Effector memory CD4-positive, alpha-beta T cell (primary cell): ENCODE measurements at regions not wholly inside any gene's neighbourhood (a gene's known extent, or its start where the extent isn't known, plus 50 kb on each side); places are given as distances from the start of the nearest gene placed in this dataset.
"Not testable (repeated sequence)": the region's sequence is repeated elsewhere in the genome, so short reads cannot be mapped to it uniquely, and the experiment has no call there.

Experiments
- DNase-seq, 3 donors: peaks; one replicate each; pipeline ENCODE4 v3.0.0-alpha.2; 2020
- H3K27ac ChIP-seq: 2 replicates; pipeline ENCODE4 v1.7.0; 2013; ENCODE audit warnings: mild to moderate bottlenecking, low read length, moderate library complexity; ENCODE audit not compliant: insufficient read depth, poor library complexity, severe bottlenecking
- H3K27me3 ChIP-seq: replicated peaks from 2 replicates; pipeline ENCODE4 v1.7.0; 2013; ENCODE audit warnings: mild to moderate bottlenecking, low read length; ENCODE audit not compliant: insufficient read depth, control insufficient read depth, poor library complexity, severe bottlenecking
- H3K36me3 ChIP-seq: 2 replicates; pipeline ENCODE4 v1.7.0; 2013; ENCODE audit warnings: mild to moderate bottlenecking, low read length, moderate library complexity; ENCODE audit not compliant: control insufficient read depth, insufficient read depth
- H3K4me1 ChIP-seq: 2 replicates; pipeline ENCODE4 v1.7.0; 2013; ENCODE audit warnings: low read length, mild to moderate bottlenecking; ENCODE audit not compliant: control insufficient read depth, insufficient read depth, poor library complexity, severe bottlenecking
- H3K4me3 ChIP-seq: 2 replicates; pipeline ENCODE4 v1.7.0; 2013; ENCODE audit warnings: low read length, low read depth, mild to moderate bottlenecking; ENCODE audit not compliant: insufficient read depth, poor library complexity, severe bottlenecking
- H3K9me3 ChIP-seq: 2 replicates; pipeline ENCODE4 v1.7.0; 2013; ENCODE audit warnings: mild to moderate bottlenecking, low read length, moderate library complexity; ENCODE audit not compliant: control insufficient read depth

DNA sequence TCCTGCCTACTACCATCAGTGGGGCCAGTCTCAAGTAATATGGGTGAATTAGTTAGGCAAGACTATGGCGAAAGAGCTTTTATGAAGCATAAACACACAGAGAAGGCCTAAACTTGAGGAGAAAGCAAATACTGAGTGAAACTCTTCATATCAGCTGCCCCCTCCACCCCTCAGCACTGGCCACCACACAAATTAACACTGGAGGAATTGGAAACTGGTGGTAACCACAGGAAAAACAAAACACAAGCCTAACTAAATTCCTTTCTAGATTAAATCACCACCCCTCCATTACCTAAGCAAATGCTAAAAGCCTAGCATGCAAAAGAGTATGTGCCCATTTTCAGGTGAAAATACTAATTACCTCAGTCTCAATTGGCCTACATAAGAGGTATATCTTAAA is 774.7 kb upstream of the NECTIN3 start:
- Histone ChIP-seq H3K4me3 (no peak overlapping the region), H3K9me3 (no peaks in the 10 kb centered on the region), H3K27ac (no peak overlapping the region), H3K36me3 (no peaks in the 10 kb centered on the region), H3K4me1 (no peaks in the 10 kb centered on the region), H3K27me3 (no peaks in the 10 kb centered on the region)
- DNase-seq = no peak

DNA sequence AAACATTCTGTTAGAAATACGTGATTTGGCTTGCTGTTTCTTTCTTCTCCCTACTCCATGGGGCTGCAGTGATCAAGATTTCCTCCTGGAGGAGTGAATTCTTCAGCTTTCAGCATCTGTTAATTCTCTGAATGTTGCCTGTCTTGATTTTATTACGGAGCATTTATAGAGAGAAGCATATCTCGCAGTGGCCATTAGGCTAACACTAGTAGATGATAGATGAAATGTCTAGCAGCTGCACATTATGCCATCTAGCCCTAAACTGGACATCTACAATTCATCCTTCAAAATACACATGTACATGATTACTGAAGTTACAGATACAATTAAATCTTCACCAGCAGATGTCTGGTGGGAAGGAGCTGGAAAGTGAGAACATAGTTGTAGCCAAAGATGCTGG is 769.8 kb upstream of the NECTIN3 start:
- no peak for DNase-seq
- no peak overlapping the region for H3K4me3 ChIP-seq
- no peaks in the 10 kb centered on the region for H3K4me1 ChIP-seq
- H3K9me3 ChIP-seq = no peaks in the 10 kb centered on the region
- H3K27ac ChIP-seq = no peak overlapping the region
- H3K36me3 ChIP-seq = no peaks in the 10 kb centered on the region
- H3K27me3 ChIP-seq = no peaks in the 10 kb centered on the region

DNA sequence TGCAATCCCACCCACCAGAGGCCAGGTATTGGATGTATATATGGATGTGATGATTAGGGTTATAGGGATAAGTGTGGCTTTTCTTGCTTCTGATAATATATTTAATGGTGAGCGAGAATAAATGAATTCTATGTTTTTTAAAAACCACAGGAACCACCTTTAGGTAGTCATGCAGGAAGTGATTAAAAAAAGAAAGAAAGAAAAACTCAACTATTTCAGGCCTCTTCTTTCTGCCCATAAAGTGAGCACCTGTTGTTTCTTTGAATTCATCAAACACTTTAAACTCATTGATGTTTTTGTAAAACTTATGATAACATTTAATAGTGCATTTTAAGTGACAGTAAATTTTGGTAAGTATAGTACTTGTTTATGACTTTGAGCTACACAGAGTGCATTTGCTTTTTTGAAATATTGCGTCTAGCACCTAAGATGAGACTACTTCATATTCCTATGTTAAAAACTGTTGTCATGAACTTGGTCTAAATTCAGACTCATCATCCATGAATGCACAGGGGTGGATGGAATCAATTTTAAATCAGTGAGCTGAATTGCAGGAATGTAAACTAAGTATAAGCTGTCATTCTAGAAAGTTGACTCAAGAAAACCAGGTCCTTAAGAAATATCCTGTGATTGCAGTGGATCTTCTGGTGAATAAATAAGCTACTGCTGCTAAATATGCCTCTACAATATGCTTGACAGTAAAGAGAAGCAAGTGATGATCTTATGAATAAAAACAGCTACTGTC is 764.4 kb upstream of the NECTIN3 start:
- H3K9me3 ChIP-seq = no peaks in the 10 kb centered on the region
- H3K4me1 ChIP-seq = no peaks in the 10 kb centered on the region
- H3K4me3 ChIP-seq = no peak overlapping the region
- no peak for DNase-seq
- no peaks in the 10 kb centered on the region for H3K27me3 ChIP-seq
- no peaks in the 10 kb centered on the region for H3K36me3 ChIP-seq
- no peak overlapping the region for H3K27ac ChIP-seq

DNA sequence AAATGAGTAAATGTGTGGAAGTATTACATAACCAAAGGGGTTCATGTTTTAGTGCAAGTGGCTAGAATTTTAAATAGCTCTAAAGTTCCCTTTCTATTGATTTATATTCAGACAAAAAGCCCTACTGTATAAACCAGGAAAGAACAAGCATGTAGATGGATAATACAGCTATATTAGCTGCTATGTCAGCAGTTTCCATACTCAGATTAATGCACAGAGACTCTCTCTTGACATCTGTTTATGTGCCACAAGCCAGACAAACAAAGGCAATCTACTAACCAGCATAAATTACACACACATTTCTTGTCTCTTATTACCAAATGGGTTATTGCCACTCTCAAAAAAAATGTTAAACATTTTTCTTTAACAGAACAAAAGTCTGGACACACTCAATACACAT is 760.1 kb upstream of the NECTIN3 start:
- no peaks in the 10 kb centered on the region for H3K9me3 ChIP-seq
- H3K27ac ChIP-seq = no peak overlapping the region
- H3K4me3 ChIP-seq = no peak overlapping the region
- H3K36me3 ChIP-seq = no peaks in the 10 kb centered on the region
- H3K4me1 ChIP-seq = no peaks in the 10 kb centered on the region
- no peaks in the 10 kb centered on the region for H3K27me3 ChIP-seq
- no peak for DNase-seq

DNA sequence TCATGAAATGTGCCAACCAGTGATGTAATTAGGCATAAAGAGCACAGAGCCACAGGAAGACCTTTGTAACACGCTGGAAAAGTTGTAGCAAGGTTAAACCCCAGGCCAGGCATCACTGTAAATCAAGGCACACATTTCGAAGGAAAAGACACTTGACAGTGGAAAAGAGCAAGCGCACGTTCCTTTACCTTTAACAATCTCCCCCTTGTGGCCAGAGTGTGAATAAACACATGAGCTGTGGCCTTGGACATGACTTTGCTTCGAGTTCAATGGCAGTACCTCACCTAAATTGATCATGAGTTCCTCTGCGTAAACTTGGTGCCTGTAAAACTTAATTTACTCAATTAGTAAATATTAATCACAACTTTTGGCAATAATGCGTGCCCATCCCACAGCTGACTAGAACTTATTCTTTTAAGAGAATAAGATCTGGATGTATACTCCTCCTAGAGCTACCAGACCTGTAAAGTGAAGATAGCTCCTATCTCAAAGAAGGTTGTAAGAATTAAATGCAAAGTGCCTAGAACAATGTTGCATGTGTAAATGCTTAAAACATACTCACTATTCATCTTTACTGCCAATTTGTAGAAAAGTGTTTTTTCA is 757.0 kb upstream of the NECTIN3 start:
- H3K27ac ChIP-seq = no peak overlapping the region
- H3K27me3 ChIP-seq = no peaks in the 10 kb centered on the region
- peak; percentile 2 to 35 (median 5) for DNase-seq
- H3K36me3 ChIP-seq = no peaks in the 10 kb centered on the region
- H3K4me1 ChIP-seq = no peaks in the 10 kb centered on the region
- no peaks in the 10 kb centered on the region for H3K9me3 ChIP-seq
- no peak overlapping the region for H3K4me3 ChIP-seq

DNA sequence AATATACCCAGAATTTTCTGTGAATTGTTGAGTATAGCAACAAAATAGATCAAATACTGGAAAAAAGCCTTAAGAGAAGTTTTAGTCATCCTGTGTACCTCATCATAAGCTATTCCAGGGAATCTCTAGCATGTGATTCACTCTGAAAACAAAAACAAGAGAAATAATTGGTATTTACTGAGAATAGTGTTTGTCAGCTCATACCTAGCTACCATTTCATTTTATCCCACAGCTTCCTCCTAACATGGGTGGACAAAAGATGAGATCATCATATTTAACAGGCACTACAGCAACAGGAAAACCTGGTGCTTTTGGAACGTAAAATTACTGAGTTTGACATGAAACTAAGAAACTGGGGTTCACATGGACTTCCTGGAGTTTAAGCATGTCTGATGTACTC is 753.5 kb upstream of the NECTIN3 start:
- DNase-seq = no peak
- Histone ChIP-seq H3K9me3 (no peaks in the 10 kb centered on the region), H3K36me3 (no peaks in the 10 kb centered on the region), H3K4me3 (no peak overlapping the region), H3K27me3 (no peaks in the 10 kb centered on the region), H3K4me1 (no peaks in the 10 kb centered on the region), H3K27ac (no peak overlapping the region)

DNA sequence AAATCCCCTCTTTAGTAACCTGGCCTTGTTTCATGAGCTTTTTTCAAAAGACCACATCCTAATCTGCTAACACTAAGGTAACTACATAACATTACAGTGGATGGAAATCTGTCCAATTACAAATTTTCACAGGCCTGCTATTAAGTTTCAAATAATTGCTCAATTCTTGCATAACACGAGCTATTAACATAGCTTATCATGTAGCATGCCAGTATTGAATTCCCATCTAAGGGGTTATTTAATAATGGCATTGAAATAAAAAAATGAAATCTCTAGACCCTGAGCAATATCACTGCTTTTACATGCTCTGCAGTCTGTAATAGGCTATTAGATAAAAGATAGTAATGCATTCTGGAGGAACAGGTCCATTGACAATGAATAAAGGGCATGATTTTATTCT is 748.3 kb upstream of the NECTIN3 start:
- Histone ChIP-seq H3K27ac (no peak overlapping the region), H3K36me3 (no peaks in the 10 kb centered on the region), H3K27me3 (no peaks in the 10 kb centered on the region), H3K4me1 (no peaks in the 10 kb centered on the region), H3K9me3 (no peaks in the 10 kb centered on the region), H3K4me3 (no peak overlapping the region)
- no peak for DNase-seq

DNA sequence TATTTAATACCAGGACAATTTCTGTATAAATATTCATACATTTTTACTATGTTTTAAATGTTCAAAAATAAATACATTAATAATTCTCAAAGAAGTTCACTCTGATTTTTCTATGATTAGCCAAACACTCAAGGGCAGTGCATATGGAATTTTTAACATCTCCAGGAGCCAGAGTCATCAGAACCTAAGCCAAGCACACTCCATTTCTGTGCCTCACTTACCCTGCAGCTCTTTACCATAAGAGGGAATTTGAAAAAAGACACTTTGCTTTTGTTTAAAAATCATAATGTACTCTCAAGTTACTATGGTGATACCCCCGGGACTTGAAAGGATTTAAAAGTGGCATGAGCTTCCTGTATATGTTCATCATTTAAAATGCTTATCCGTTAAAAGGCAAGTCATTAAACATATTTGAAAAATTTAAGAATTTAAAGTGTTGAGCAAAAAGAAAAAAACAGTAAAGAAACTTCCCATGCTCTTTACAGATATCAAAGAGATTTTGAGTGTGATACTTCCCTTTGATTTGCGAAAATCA is 747.4 kb upstream of the NECTIN3 start:
- no peaks in the 10 kb centered on the region for H3K9me3 ChIP-seq
- H3K36me3 ChIP-seq = no peaks in the 10 kb centered on the region
- no peak overlapping the region for H3K4me3 ChIP-seq
- no peaks in the 10 kb centered on the region for H3K27me3 ChIP-seq
- H3K4me1 ChIP-seq = no peaks in the 10 kb centered on the region
- DNase-seq = no peak
- no peak overlapping the region for H3K27ac ChIP-seq

DNA sequence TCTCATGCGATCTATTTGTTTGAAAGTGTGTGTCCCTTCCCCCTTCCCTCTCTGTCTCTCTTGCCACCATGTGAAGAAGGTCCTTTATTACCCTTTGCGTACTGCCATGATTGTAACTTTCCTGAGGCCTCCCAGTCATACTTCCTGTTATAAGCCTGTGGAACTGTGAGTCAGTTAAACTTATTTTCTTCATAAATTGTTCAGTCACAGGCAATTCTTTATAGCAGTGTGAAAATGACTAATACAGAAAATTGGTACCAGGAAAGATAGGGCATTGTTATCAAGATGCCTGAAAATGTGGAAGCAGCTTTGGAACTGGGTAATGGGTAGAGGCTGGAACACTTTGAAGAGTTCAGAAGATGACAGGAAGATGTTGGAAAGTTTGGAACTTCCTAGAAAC is 743.7 kb upstream of the NECTIN3 start:
- Histone ChIP-seq H3K4me3 (no peak overlapping the region), H3K9me3 (no peaks in the 10 kb centered on the region), H3K27ac (no peak overlapping the region), H3K36me3 (no peaks in the 10 kb centered on the region), H3K4me1 (no peaks in the 10 kb centered on the region), H3K27me3 (no peaks in the 10 kb centered on the region)
- no peak for DNase-seq

DNA sequence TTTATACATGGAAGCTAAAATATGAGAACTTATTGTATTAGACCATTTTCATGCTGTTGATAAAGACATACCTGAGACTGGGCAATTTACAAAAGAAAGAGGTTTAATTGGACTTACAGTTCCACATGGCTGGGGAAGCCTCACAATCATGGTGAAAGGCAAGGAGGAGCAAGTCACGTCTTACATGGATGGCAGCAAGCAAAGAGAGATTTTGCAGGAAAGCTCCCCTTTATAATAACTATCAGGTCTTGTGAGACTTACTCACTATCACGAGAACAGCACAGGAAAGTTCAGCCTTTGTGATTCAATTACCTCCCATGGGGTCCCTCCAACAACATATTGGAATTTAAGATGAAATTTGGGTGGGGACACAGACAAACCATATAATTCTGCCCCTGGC is 740.1 kb upstream of the NECTIN3 start:
- H3K36me3 ChIP-seq, H3K9me3 ChIP-seq, H3K4me1 ChIP-seq, H3K27me3 ChIP-seq, H3K27ac ChIP-seq, H3K4me3 ChIP-seq, DNase-seq: not testable (repeated sequence)
